ENCODE measurements at regions not wholly inside any gene's neighbourhood (a gene's known extent, or its start where the extent isn't known, plus 50 kb on each side); places are given as distances from the start of the nearest gene placed in this dataset.
A peak's percentile ranks its signal among the peaks of the same experiment; 100 is the strongest.
"Not testable (repeated sequence)": the region's sequence is repeated elsewhere in the genome, so short reads cannot be mapped to it uniquely, and the experiment has no call there.

DNA sequence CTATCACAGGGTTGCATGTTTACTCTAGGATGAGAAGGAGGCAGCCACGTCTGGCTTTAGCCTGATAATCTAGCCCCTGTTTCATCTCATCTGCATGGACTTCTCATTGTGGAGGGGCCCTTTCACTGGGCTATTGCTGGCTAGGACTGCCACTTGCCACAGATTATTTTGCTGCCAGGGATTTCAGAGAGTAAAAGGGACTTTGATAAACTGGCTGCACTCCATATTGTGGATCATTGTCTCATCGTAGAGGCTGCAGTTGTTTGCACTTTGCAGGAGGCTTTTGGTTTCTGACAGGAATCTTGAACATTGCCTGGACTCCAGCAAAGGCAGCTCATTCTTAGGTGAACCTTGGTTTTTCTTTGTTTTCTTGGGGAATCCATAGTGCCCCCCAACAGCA, 234.8 kb downstream of the TSPY10 start:
- ATAC-seq; H3K4me3 ChIP-seq; H3K36me3 ChIP-seq (replicated peaks in 1 of 2; ENCODE audit: insufficient read depth in 1 of 2, low read depth in 2 of 2); H3K9me3 ChIP-seq; H3K4me1 ChIP-seq; H3K27me3 ChIP-seq; intact Hi-C loops (cut with DNase I); H3K27ac ChIP-seq; DNase-seq: not testable (repeated sequence)
- no CpG with 5 or more reads among the region's 2 CpGs for WGBS, 2 donors

DNA sequence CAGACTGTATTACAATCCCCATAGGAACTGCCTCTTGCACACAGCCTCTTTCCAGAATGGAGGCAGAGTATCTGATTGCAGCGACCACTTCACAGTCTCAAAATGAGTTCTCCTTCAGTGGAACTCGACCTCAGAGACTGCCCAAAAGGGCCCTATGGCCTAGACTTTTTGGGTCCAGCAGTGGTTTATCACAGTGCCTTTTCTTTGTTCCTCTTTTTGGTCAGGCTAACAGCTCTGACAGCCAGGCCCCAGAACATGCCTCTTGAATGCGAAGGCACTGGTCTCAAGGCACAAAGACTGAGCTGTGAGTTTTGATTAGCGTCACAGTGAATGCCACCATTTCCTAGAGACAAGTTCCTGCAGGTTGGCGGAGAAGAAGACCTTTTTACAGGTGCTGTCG, 241.6 kb downstream of the TSPY10 start:
- H3K4me3 ChIP-seq; H3K27me3 ChIP-seq; H3K4me1 ChIP-seq; intact Hi-C loops (cut with DNase I); H3K27ac ChIP-seq; H3K36me3 ChIP-seq (replicated peaks in 1 of 2; ENCODE audit: insufficient read depth in 1 of 2, low read depth in 2 of 2); DNase-seq; ATAC-seq; H3K9me3 ChIP-seq: not testable (repeated sequence)
- no CpG with 5 or more reads among the region's 6 CpGs for whole genome bisulfite sequencing, 2 donors

DNA sequence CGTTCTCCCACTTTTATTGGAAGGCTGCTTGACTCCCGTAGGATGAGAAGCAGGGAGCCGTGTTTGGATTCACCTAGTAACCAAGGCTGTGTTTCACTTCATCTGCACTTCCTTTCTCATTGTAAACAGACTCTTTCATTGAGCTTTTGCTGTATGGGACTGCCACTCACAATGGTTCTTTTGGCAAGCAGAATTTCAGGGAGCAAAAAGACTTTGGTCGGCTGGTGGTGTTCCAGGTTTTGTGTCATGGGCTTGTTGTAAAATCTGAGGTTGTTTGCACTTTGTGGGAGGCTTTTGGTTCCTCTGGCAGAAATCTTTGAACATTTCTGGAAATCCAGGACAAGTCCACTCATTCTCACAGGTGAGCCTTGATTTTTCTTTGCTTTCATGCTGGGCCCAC, 243.4 kb downstream of the TSPY10 start:
- H3K9me3 ChIP-seq; ATAC-seq; H3K4me3 ChIP-seq; intact Hi-C loops (cut with DNase I); DNase-seq; H3K27me3 ChIP-seq; H3K36me3 ChIP-seq (replicated peaks in 1 of 2; ENCODE audit: insufficient read depth in 1 of 2, low read depth in 2 of 2); H3K27ac ChIP-seq; H3K4me1 ChIP-seq: not testable (repeated sequence)
- WGBS, 2 donors, result no CpG with 5 or more reads among the region's 4 CpGs

DNA sequence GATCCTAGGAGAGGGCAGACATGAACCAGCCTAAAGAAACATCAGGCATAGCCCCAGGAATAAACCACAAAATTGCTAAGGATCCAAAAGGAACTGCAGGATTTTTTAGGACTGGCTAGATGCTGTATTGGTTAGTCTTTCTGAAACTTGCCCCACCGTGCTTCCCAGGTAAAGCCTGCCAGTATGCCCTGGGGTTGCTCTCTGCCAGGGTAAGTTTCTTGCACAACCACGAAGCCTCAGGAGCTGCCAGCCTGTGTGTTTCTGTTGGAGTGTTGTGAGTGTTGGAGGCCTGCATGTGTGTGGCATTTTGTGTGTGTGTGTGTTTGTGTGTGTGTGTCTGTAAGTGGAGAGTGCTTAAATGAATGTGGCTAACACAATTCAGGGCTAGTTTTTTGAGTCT, 244.4 kb downstream of the TSPY10 start:
- H3K27me3 ChIP-seq; H3K27ac ChIP-seq; H3K9me3 ChIP-seq; intact Hi-C loops (cut with DNase I); DNase-seq; H3K4me1 ChIP-seq; H3K36me3 ChIP-seq (replicated peaks in 1 of 2; ENCODE audit: insufficient read depth in 1 of 2, low read depth in 2 of 2); H3K4me3 ChIP-seq; ATAC-seq: not testable (repeated sequence)
- no CpG with 5 or more reads among the region's 2 CpGs for WGBS, 2 donors

DNA sequence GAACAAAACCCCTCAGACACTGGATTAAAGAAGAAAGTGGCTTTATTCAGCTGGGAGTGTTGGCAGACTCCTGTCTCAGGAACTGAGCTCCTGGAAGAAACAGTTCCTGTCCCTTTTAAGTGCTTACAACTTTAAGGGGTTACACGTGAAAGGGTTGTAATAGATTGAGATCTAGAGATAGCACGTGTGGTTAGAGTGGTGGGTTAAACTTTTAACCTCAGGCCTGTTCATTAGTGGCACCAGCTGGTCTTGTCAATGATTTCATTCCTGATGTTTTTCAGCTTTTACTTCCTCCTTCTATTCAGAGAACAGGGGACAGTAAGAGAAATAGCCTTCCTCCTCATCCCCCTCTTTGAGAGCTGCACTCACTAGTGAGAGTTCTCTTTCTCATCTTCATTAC, 247.1 kb downstream of the TSPY10 start:
- H3K4me1 ChIP-seq; H3K36me3 ChIP-seq (replicated peaks in 1 of 2; ENCODE audit: insufficient read depth in 1 of 2, low read depth in 2 of 2); DNase-seq; H3K27me3 ChIP-seq; H3K9me3 ChIP-seq; H3K4me3 ChIP-seq; intact Hi-C loops (cut with DNase I); H3K27ac ChIP-seq: not testable (repeated sequence)
- ATAC-seq, result peak; percentile 45
- WGBS, 2 donors, result no CpG with 5 or more reads among the region's 2 CpGs

DNA sequence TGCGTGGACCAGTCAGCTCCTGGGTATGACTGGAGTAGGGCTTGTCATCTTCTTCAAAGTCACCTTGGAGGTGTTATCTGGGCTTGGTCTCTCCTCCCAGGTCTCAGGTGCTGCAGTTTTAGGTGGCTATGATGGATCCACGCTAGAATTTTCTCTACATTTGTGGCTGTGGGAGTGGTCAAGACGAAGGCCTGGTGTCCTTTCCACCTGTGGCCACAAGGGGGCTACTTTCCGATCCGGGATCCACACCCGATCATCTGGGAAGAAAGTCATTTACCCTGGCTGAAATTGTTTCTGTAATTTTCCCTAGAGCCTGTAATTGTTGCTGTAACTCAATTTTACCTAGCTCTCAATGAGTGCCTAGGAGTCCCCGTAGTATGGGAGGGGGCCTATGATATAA, 248.0 kb downstream of the TSPY10 start:
- H3K9me3 ChIP-seq; ATAC-seq; H3K27ac ChIP-seq; DNase-seq; H3K4me3 ChIP-seq; H3K36me3 ChIP-seq (replicated peaks in 1 of 2; ENCODE audit: insufficient read depth in 1 of 2, low read depth in 2 of 2); intact Hi-C loops (cut with DNase I); H3K27me3 ChIP-seq; H3K4me1 ChIP-seq: not testable (repeated sequence)
- no CpG with 5 or more reads among the region's 7 CpGs for WGBS, 2 donors

DNA sequence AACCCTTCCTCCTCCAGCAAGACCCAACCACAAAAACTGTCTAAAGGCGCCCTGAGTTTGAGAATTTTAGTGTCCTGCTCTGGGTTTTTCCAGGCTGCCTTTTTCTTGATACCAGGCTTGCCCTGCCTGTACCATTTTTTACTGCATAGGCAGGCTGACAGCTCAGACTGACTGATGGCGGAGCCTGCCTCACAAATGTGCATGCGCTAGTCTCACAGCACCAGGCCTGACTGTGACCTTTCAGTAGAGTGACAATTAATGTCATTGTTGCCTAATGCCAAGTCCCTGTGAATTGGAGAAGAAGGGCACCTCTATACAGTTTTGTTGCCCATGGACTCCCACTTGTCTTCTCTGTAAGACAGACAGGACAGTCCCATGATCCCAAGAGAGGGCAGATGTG, 253.9 kb downstream of the TSPY10 start:
- WGBS, 2 donors, result no CpG with 5 or more reads among the region's 3 CpGs
- ATAC-seq; H3K27me3 ChIP-seq; H3K4me1 ChIP-seq; H3K36me3 ChIP-seq (replicated peaks in 1 of 2; ENCODE audit: insufficient read depth in 1 of 2, low read depth in 2 of 2); intact Hi-C loops (cut with DNase I); H3K27ac ChIP-seq; H3K9me3 ChIP-seq; DNase-seq; H3K4me3 ChIP-seq: not testable (repeated sequence)

DNA sequence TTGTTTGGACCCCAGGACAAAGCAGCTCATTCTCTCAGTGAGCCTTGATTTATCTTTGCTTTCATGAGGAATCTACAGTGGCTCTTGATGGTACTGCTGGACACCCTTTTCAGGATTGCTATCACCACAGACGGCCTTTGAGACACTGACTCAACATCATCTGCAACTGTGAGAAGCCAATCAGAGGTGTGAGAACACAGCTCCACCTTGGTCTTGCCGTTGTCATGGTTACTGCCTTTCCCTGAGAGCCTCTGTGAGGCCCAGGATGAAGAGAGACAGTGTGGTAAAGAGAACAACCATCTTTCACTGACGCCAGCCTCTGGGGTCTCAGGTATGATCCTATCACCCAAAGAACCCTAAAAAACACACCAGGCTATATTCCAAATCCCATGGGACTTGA, 270.2 kb downstream of the TSPY10 start:
- ATAC-seq; DNase-seq; H3K4me1 ChIP-seq; H3K4me3 ChIP-seq; H3K36me3 ChIP-seq (replicated peaks in 1 of 2; ENCODE audit: insufficient read depth in 1 of 2, low read depth in 2 of 2); H3K9me3 ChIP-seq; intact Hi-C loops (cut with DNase I); H3K27me3 ChIP-seq; H3K27ac ChIP-seq: not testable (repeated sequence)
- whole genome bisulfite sequencing, 2 donors, result no CpG with 5 or more reads among the region's 3 CpGs

DNA sequence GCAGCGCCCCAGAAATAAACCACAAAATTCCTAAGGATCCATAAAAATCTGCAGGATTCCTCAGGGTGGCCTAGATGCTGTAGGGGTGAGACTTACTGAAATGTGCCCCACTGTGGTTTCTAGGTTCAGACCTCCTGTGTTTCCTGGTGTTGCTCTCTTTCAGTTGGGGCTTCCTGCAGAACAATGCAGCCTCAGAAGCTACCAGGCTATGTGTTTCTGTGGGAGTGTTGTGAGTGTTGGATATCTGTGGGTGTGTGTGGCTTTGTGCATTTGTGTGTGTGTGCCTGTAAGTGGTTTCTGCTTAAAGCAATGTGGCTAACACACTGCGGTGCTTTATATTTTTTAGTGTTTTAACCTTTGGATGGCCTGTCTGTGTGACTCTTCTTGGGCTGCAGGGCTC, 277.6 kb downstream of the TSPY10 start:
- WGBS, 2 donors, result 57 to 67% methylated on average over 1 to 2 of the region's 2 CpGs
- intact Hi-C loops (cut with DNase I), result no loop called here
- H3K27me3 ChIP-seq, result no peaks in the 10 kb centered on the region

More for the DNA sequence above, 277.6 kb downstream of the TSPY10 start:
- TF ChIP-seq, protein P1, sequence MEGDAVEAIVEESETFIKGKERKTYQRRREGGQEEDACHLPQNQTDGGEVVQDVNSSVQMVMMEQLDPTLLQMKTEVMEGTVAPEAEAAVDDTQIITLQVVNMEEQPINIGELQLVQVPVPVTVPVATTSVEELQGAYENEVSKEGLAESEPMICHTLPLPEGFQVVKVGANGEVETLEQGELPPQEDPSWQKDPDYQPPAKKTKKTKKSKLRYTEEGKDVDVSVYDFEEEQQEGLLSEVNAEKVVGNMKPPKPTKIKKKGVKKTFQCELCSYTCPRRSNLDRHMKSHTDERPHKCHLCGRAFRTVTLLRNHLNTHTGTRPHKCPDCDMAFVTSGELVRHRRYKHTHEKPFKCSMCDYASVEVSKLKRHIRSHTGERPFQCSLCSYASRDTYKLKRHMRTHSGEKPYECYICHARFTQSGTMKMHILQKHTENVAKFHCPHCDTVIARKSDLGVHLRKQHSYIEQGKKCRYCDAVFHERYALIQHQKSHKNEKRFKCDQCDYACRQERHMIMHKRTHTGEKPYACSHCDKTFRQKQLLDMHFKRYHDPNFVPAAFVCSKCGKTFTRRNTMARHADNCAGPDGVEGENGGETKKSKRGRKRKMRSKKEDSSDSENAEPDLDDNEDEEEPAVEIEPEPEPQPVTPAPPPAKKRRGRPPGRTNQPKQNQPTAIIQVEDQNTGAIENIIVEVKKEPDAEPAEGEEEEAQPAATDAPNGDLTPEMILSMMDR (IDR thresholded peaks at IDR 0.05), result no peak
- TF ChIP-seq POLR2A (IDR thresholded peaks at IDR 0.05), result no peak
- DNase-seq, result no peak
- Histone ChIP-seq H3K9me3 (no peaks in the 10 kb centered on the region), H3K27ac (no peak overlapping the region), H3K4me3 (no peak overlapping the region), H3K36me3 (replicated peaks in 1 of 2; ENCODE audit: insufficient read depth in 1 of 2, low read depth in 2 of 2) (no peaks in the 10 kb centered on the region), H3K4me1 (no peaks in the 10 kb centered on the region)
- ATAC-seq, result no peak
